ENCODE measurements at regions not wholly inside any gene's neighbourhood (a gene's known extent, or its start where the extent isn't known, plus 50 kb on each side); places are given as distances from the start of the nearest gene placed in this dataset.

GRCh38 chr13:67977066-67977465, 746.9 kb upstream of the PCDH9 start:
- TF ChIP-seq KLF10 (CRISPR knock-in tag; IDR thresholded peaks at IDR 0.05) (no peak), SRSF1 (IDR thresholded peaks at IDR 0.05; ENCODE audit: low read depth, low read length) (no peak)

All from K562 (cell line).